GM21717 (cell line): ENCODE measurements at regions not wholly inside any gene's neighbourhood (a gene's known extent, or its start where the extent isn't known, plus 50 kb on each side); places are given as distances from the start of the nearest gene placed in this dataset.

Experiments
- ATAC-seq: cut with Tn5 transposase; IDR thresholded peaks from one replicate; pipeline ENCODE4 v1.9.1; 2021; ENCODE audit warnings: mild to moderate bottlenecking, moderate library complexity; ENCODE audit not compliant: unreplicated experiment

DNA sequence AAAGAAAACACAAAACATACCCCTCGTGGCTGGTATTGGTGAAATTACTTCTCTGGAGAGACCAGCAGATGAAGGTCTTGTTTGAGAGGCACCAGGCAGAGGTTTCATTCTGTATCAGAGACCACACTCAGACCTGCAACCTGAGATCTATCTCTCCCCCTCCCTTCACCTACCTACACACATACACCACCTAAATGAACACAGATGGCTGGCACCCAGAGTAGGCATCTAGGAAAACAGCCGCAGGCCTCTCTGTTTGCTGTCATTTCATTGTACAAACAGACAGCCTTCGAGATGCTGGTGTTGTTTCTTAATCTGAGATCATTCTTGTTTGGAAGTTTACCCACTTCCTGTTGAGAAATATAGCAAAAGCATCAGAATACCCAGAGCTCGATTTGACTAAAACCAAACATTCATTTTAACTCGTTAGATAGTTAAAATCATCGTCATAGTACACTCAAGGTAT is 173.9 kb upstream of the SLC25A13 start:
- ATAC-seq = no peak

DNA sequence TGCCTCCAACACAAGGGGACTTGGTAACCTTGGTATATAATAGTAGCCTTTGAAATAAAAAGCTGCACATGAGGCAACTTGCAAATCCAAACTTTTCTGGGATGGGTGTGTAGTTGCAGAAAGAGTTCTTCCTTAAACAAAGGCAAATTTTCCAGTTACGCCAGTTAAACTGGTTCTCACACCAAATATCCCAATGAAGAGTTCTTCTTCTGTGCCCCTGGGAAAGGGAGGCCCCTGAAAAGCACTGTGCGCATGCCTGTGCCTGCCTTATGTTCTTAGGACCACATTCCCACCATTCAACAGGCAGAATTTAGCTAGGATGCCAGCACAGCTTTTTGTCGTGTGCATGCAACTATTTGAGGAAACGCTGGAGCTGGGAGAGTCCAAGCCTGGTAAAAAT is 164.8 kb upstream of the SLC25A13 start:
- no peak for ATAC-seq

DNA sequence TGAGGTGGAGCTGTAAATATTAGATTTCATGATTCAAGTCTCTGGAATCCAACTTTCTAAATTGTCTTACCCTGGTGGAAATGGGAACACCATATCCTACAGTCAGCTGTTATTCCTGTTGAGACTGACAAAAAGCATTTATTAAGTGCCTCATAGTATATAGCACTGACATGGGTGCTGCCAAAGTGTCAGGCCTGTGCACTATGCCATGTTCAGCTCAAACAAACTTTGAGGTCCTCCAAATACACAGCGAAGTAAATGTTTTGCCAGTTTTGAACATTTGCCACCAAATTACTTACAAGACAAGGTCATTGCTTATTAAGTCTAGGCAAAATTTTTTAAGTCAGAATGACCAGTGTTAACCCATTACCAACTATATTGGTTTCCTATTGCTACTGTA is 162.9 kb upstream of the SLC25A13 start:
- ATAC-seq = no peak

DNA sequence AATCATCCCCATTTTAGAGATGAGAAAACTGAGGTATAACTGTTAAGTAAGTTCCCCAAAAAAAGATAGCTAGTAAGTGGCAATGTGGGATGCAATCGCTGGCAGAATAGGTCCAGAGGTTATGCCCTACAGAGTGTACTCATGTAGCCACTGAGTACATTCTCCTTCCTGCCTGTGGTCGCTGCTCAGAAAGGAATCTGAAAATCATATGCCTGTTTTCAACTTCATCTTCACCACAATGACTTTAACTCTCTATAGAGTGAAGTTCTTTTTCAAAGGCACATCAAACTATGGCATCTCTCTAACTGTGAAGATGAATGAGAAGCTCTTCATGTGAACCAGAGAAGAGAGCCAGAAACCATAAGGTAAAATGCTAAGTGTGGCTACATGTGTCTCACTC is 162.2 kb upstream of the SLC25A13 start:
- no peak for ATAC-seq

DNA sequence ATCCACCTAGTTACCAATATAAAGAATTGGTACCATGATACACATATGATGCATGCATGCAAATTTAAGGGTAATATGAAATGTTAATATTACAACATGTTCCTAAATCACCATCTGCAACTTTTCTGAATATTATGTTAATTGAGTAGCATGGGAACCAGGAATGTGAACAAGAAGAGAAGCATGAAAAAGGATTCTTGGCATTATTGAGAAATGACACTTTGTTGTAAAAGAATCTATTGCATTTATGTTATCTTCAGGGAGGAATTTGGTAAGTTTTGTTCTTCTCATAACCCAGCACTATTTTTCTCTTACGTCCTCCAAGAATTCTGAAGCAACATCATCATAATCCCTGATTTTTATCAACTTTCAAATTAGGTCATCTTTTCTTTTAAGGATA is 159.9 kb upstream of the SLC25A13 start:
- no peak for ATAC-seq

DNA sequence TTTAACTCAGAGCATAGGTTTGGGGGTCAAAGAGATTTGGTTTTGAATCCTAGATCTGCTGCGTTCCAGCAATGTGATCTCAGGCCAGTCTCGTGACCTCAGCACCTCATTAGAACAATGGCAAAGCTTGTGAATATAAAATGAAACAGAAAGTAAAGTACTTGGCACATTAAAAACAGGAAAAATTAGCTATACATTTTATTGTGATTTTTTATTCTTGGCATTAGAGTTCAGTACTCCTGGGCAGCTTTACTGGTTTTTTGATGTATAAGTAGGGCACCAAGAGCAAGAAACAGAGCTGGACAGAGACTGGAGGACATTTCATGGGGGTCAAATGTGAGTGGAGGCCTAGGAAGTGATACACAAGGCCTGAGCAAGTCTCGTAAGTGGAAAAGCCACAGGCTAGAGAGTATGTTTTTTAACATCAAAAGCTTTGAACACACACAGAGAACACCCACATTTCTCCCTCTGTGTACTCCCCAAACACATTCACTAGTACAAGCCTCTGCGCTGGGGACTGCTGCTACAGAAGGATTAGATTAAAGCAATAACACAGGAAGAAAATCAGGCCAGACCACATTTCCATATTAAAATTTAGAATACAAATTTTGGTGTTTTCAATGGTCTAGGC is 157.2 kb upstream of the SLC25A13 start:
- ATAC-seq = no peak

DNA sequence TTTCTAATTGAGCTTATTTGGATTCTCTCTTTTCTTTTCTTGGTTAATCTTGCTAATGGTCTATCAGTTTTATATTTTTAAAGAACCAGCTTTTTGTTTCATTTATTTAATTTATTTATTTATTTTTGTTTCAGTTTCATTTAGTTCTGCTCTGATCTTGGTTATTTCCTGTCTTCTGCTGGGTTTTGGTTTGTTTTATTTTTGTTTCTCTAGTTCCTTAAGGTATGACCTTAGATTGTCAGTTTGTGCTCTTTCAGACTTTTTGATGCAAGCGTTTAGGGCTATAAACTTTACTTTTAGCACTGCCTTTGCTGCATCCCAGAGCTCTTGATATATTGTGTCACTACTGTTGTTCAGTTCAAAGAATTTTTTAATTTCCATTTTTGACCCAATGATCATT is 149.7 kb upstream of the SLC25A13 start:
- ATAC-seq = no peak

DNA sequence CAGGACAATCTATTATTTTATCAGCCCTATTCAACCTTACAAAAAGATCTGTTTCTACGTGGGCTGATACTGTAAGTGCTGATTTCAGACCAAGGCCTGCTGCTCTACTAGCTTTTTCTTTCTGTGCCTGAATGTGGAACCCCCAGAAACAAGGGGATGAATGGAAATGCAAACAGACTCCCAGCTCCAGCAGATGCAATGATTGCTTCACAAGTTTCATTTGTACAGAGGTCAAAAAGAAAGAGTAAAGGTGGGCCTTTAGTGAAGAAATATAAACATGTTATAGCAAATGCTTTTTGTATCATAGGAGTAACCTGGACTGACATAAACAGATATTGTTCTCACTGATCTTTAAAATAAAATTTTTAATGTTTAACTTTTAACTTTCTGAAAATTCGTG is 130.2 kb upstream of the SLC25A13 start:
- ATAC-seq = no peak

DNA sequence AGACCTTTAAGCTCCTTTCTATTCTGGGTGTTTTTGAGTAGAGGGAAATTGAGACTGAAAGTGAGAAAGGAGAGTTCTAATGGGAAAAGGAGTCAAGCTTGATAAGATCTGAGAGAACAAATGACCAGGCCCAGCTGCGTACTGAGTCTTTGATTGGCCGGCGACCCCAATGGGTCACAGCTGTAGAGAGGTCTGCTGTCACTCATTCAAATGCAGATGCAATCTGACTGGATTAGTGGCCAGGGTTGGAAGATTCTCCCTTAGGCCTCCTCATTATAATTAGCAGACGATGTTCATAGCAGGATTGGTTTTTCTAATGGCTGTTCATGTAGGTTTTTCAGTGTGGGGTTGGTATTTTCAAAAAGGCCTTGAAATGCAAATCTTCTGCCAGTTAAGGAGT is 127.2 kb upstream of the SLC25A13 start:
- ATAC-seq = no peak

DNA sequence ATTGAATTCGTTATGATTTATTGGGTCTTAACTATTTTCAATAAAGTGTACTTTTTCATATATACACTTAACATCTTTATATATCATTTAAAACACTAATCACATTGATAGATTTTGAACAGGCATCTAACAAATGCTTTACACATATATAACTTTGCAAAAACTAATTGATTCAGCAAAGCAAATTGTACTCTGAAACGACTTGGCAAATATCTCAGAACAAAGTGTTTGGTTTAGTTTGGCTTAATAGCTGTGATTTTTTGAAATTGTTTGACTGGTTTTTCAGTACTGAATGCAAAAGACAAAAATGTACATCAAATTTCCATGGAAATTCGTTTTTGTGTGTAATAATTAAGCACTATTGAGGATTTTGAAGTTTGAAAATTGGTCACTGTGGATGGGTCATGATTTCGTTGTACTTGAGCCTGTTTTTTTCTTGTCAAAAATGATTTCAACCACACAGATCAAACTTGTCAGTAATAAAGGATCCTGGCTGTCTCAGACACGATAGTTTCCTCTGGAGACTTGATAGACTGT is 125.3 kb upstream of the SLC25A13 start:
- ATAC-seq = no peak

DNA sequence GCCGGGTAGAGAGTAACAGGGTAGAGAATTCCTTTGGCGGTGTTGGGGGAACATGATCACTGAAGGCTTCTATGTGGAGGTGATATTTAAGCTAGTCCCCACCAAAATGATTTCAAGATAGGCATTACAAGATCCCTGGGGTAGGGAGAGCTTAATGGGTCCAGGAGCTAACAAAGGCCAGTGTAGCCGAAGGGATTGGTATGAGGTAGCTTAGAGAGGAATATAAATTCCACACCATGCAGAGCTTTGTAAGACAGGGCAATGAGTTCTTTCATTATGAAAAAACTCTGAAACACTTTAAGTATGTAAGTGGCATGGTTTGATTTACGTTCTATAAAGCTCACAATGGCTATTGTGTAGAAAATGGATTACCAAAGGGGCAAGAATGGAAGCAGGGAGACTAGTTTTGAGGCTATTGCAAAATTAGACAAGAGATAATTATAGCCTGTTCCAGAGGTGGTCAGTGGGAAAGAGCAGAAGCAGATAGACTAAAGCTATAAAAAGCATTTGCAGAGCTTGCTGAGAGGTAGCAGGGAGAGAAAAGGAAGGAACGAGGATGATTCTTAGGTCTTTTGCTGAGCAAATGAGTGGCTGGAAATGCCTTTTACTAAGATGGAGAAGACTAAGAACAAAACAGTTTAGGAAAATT is 119.7 kb upstream of the SLC25A13 start:
- no peak for ATAC-seq

DNA sequence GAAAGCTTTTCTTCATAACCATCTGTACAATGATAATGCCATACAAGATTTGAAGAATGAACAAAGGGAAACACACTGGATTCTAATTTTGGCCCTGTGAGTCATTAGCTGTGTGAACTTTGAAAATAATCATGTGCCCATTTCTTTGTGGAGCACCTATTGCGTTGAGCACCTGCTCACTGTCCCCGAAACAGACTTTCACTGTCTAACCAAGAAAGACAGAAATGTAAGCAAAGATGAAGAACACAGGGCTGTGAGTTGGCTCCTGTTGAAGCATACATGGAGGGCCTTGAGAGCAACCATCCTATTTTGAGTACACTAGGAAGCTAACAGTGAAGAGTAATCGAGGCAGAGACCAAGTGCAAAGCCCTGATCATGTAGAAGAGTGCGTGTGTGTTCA is 118.4 kb upstream of the SLC25A13 start:
- ATAC-seq = no peak

DNA sequence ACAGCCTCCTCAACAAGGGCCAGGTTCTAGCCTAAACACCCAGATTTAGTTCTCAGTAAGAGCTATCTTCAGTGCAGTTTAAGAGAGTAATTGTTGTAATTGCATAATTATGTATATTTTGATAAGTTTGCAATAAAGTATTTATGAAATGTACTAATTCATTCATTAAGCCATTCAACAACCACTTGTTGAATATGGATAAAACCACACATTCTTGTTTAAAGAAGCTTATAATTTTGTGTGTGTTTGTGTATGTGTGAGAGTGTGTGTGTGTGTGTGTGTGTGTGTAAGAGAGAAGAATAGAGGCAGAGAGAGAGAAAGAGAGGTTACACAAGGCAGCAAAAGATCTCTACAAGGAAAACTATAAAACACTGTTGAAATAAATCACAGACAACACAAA is 115.0 kb upstream of the SLC25A13 start:
- no peak for ATAC-seq

DNA sequence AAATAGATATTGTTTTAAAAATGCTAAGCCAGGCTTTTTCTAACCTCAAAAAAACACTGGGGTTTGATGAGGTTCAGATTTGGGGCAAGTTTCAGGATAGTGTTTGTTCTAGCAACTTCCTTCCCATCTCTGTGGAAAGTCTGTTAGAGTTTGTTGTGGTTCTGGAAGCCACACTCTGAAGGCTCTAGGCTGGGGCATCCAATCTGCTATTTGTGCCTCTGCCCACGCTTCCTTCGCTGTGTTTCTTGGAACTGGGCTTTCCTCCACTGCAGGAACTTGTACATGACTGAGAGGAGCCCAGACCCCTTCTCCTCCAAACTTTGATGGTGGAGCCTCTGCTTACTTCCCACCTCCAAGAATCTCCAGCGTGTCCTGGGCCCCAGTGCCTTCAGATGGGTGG is 108.5 kb upstream of the SLC25A13 start:
- ATAC-seq = no peak

DNA sequence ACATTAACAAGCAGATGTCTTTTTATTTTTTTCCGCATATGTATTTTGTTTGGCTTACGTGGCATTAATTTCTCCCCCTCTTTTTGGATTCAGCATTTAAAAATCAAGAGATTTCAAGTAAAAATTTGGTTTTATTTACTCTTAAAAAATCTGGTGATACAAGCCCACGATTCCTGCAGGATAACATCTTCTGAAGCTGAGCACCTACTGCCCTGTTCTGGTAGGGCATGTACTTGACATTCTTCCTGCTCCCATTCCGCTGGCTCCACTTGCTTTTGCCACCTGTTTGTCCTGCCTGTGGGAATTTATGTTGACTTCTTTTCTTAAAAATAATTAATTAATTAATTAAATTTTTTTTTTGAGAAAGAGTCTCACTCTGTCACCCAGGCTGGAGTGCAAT is 105.2 kb upstream of the SLC25A13 start:
- ATAC-seq = no peak

DNA sequence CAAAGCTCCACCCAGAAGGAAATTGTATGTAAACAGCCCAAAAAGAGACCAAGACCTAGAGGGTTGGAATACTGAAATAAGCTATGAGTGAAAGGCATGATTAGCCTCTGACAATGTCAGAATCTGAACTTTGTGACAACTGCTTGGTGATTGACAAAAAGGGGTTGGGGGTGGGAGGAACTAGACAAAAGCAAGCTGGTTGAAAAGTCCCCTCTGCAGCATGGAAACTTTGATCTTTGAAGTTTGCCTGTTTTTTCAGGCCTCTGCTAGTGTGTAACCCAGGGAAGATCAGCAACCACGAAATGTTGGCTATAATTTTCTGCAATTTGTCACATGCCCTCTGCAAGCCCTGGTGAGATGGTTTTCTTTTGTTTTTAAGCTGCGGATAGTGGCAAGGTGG is 104.8 kb upstream of the SLC25A13 start:
- ATAC-seq = no peak

DNA sequence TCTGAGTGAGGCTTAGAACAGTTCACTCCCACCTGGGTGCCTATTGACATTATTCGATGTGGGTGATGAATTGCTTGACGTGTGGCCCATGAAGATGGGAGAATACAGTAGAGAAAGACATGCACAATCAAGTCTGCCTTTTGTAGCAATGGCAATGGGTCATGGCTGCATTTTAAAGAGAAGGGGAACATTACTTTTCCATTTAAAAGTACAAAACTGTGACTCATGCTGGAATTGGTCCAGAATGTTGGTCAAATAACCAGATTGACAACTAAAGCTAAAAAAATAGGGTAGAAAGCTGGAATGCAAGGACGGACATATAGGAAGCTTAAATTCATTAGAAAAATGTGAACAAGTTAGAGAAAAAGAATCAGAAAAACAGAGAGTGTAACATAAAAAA is 104.1 kb upstream of the SLC25A13 start:
- no peak for ATAC-seq

DNA sequence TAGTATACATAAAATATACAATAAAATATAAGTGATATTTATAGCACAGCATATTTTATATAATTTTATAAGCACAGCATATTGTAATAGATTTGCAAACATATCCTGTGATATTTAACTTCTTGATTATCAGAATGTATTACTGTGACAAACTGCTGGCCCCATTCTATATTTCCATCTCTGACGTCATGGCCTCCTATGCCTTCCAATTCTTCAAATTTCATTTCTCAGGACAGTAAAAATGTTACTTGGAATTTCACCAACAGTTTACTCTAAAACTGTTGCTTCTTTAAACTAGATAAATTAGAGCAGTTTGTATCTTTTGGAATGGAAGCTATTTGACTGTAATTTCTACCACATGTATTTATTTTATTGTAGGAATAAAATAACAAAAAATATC is 102.5 kb upstream of the SLC25A13 start:
- no peak for ATAC-seq

DNA sequence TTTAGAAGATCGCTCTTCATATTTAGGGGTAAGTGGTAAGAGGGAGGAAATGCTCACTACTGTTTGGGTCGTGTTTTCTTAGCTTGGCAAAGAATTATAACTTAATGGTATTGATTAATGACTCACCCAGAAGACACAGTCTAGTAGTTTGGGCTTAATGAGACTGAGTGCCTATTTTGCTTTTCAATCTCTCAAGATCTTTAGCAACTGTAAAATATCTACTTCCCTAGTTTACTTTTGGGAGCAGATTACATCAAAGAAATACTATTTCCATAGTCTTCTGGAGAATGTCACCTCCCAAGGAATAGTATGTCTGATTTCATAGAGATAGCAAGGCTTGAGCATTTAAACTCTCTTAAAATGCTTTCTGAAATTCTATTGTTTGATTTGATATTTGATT is 100.5 kb upstream of the SLC25A13 start:
- no peak for ATAC-seq

DNA sequence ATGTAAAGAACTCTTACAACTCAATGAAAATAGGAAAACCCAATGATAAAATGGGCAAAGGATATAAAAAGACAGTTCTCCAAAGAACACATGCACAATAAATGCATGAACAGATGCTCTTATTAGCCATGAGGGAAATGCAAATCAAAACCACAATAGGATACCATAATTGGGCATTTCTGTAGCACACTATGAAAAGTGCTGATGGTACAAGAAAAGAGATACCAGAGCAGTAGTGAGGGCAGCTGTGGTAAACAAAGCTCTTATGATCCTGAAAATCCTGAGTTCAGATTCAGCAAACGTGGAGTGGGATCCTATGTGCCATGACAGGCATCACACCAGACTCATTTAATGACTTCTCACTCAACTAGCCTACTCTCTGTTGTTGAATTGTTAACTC is 96.7 kb upstream of the SLC25A13 start:
- ATAC-seq = no peak

DNA sequence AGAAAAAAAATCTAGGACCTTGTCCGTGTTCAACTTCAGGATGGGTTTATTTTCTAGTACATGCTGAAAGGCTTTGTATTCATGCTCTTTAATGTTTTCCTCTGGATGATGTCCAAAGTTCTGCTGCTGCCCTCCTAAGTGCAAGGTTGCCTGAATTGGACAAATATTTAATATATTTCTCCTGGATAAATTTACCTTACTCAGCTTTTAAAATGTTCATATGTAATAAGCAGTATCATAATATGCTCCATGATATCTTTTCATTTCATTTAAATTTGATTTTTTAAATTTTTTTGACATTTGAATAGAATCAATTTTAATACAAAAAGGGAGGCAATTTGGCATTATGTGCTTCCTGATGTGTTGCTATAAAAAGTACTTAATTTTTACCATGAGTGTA is 95.9 kb upstream of the SLC25A13 start:
- no peak for ATAC-seq

DNA sequence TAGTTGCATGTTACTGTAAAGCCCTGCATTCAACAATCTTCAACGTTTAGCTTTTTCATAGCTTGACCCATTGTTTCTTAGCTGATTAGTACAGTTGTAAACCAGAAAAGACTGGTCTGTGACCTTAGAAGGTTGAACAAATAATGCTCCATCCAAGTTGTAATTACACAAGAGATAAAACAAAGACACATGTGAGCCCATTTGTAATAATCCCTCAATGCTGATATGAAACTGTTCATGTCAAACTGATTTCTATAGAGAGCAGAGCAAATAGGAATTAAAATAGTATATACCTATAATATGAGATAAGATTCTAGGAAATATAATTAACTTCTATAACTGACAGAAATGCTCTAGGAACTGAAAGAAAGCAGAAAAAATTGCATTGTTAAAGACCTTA is 94.7 kb upstream of the SLC25A13 start:
- no peak for ATAC-seq

DNA sequence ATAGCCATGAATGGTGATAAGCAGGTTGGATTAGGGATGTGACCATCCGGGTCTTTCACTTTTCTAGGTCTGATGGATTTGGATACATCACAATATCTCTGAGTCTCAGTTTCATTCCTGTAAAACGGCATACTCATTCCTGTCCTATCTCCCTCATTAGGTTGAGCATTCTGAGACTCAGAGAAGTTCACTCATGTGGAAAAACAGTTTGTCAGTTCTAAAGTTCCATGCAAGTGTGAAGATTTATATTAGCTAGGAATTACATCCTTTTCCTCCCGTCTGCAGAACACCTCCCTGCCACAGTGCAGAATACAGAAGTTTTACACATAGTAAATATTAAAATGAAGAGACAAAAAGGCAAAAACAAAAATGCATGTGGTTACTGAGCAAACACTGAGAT is 94.2 kb upstream of the SLC25A13 start:
- no peak for ATAC-seq
